ENCODE measurements at regions not wholly inside any gene's neighbourhood (a gene's known extent, or its start where the extent isn't known, plus 50 kb on each side); places are given as distances from the start of the nearest gene placed in this dataset.

DNA sequence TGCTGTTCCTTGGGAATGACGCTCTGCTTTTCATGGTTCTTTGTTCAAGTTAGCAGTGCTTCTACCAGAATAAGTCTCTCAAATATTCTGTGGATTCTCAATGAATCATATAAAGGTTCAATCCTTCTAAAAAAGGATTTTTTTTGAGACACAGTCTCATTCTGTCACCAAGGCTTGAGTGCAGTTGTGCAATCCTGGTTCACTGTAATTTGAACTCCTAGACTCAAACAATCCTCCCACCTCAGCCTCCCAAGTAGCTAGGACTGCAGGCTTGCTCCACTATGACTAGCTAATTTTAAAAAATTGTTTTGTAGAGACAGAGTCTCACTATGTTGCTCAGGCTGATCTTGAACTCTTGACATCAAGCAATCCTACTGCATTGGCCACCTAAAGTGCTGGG, 64.9 kb upstream of the RELN start:
- TF ChIP-seq YY1 (IDR thresholded peaks at IDR 0.05; ENCODE audit: insufficient read depth, insufficient read length) (no peak), SUZ12 (IDR thresholded peaks at IDR 0.05; ENCODE audit: extremely low read depth, insufficient read depth, insufficient read length) (no peak), ZNF274 (IDR thresholded peaks at IDR 0.05; ENCODE audit: low read depth, low read length) (no peak)
- Histone ChIP-seq H3K4me3 (ENCODE audit: insufficient read length, low read depth) (no peak overlapping the region), H3K9me3 (ENCODE audit: insufficient read depth, low read length) (no peaks in the 10 kb centered on the region), H3K36me3 (ENCODE audit: insufficient read depth, insufficient read length, low read length) (no peaks in the 10 kb centered on the region), H3K27me3 (ENCODE audit: insufficient read depth, insufficient read length) (no peaks in the 10 kb centered on the region), H3K9ac (ENCODE audit: insufficient read length, low read depth) (no peak overlapping the region), H3K4me1 (ENCODE audit: insufficient read depth, insufficient read length) (no peaks in the 10 kb centered on the region)
- DNase-seq (ENCODE audit: low read depth, low spot score) = no peak

DNA sequence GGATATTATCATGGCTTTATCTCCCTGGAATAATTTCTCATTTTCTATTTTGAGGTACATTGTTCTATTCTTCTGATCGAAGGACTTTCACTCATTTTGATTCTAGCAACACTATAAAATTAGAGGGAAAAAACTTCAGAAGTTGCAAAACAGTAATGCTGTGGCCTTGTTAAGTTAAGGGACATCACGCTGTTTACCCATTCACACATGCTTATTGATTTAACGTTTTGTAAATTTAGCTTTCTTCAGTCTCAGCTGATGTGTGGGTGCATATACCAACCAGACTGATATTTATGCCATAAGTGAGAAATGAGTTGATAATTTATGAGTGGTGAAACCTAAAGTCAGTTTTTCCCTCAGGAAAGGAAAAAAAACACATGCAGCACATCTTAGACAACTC, 63.5 kb upstream of the RELN start:
- DNase-seq (ENCODE audit: low read depth, low spot score) = no peak
- Histone ChIP-seq H3K9ac (ENCODE audit: insufficient read length, low read depth) (no peak overlapping the region), H3K4me1 (ENCODE audit: insufficient read depth, insufficient read length) (no peaks in the 10 kb centered on the region), H3K27me3 (ENCODE audit: insufficient read depth, insufficient read length) (no peaks in the 10 kb centered on the region), H3K36me3 (ENCODE audit: insufficient read depth, insufficient read length, low read length) (no peaks in the 10 kb centered on the region), H3K9me3 (ENCODE audit: insufficient read depth, low read length) (no peaks in the 10 kb centered on the region), H3K4me3 (ENCODE audit: insufficient read length, low read depth) (no peak overlapping the region)
- TF ChIP-seq ZNF274 (IDR thresholded peaks at IDR 0.05; ENCODE audit: low read depth, low read length) (no peak), SUZ12 (IDR thresholded peaks at IDR 0.05; ENCODE audit: extremely low read depth, insufficient read depth, insufficient read length) (no peak), YY1 (IDR thresholded peaks at IDR 0.05; ENCODE audit: insufficient read depth, insufficient read length) (no peak)

DNA sequence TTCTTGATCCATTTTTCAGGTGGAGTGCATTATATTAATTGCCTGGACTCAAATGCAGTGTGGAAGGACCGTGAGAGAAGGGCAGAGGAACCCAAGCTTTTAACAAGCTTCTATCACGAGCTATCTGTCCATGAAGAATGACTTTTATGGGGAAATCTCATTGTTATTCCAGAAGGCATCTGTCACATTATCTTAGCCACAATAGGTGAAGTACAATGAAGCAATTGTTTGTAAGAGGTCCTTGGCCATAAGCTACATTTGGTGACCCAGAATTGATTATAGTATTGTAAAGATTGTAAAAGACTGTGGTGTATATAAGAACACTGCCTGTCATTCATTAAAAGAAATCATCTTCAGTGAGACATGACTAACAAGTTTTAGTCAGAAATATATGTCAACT, 58.6 kb upstream of the RELN start:
- TF ChIP-seq ZNF274 (IDR thresholded peaks at IDR 0.05; ENCODE audit: low read depth, low read length) = no peak
- TF ChIP-seq SUZ12 (IDR thresholded peaks at IDR 0.05; ENCODE audit: extremely low read depth, insufficient read depth, insufficient read length) = no peak
- no peak for TF ChIP-seq YY1 (IDR thresholded peaks at IDR 0.05; ENCODE audit: insufficient read depth, insufficient read length)
- Histone ChIP-seq H3K4me1 (ENCODE audit: insufficient read depth, insufficient read length) (no peaks in the 10 kb centered on the region), H3K4me3 (ENCODE audit: insufficient read length, low read depth) (no peak overlapping the region), H3K36me3 (ENCODE audit: insufficient read depth, insufficient read length, low read length) (no peaks in the 10 kb centered on the region), H3K9me3 (ENCODE audit: insufficient read depth, low read length) (no peaks in the 10 kb centered on the region), H3K27me3 (ENCODE audit: insufficient read depth, insufficient read length) (no peaks in the 10 kb centered on the region), H3K9ac (ENCODE audit: insufficient read length, low read depth) (no peak overlapping the region)
- DNase-seq (ENCODE audit: low read depth, low spot score) = no peak

DNA sequence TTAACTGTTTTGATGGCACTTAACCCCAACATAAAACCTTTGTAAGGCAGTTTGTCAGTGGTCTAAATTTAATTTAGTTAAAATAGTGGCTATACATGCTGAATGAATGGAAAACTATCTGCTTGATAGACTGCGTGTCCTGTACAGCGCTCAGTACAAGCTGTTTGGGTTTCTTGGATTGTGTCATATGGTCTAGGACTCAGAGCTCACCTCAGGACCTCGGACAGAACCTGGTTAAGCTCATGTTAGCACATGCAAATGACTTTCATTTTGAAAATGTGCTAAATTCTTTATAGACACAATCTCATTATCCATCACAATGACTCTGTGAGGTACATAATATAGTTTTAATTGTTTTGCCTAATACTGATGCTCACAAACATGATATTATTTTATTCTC, 55.7 kb upstream of the RELN start:
- Histone ChIP-seq H3K9me3 (ENCODE audit: insufficient read depth, low read length) (no peaks in the 10 kb centered on the region), H3K36me3 (ENCODE audit: insufficient read depth, insufficient read length, low read length) (no peaks in the 10 kb centered on the region), H3K4me1 (ENCODE audit: insufficient read depth, insufficient read length) (no peaks in the 10 kb centered on the region), H3K9ac (ENCODE audit: insufficient read length, low read depth) (no peak overlapping the region), H3K4me3 (ENCODE audit: insufficient read length, low read depth) (no peak overlapping the region), H3K27me3 (ENCODE audit: insufficient read depth, insufficient read length) (no peaks in the 10 kb centered on the region)
- DNase-seq (ENCODE audit: low read depth, low spot score) = no peak
- TF ChIP-seq YY1 (IDR thresholded peaks at IDR 0.05; ENCODE audit: insufficient read depth, insufficient read length) = no peak
- no peak for TF ChIP-seq SUZ12 (IDR thresholded peaks at IDR 0.05; ENCODE audit: extremely low read depth, insufficient read depth, insufficient read length)
- no peak for TF ChIP-seq ZNF274 (IDR thresholded peaks at IDR 0.05; ENCODE audit: low read depth, low read length)

DNA sequence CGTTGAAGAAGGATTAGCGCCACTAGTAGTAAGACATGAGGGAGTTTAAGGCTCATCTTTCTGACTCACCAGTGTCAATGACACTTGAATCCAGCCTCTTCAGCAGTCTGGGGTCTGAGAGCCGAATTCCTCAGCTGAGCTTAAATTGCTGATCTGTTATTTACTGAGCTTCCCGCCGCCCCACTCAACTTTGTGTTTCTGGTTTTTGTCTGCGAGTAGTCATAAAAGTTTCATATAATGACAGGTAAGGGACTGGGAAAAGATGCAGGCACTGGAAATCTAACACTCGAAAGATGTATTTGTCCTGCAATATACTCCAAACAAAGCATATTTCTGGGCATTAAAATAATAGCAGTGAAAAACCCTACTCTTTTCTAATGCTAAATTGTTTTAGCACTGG, 51.2 kb upstream of the RELN start:
- TF ChIP-seq SUZ12 (IDR thresholded peaks at IDR 0.05; ENCODE audit: extremely low read depth, insufficient read depth, insufficient read length) = no peak
- TF ChIP-seq YY1 (IDR thresholded peaks at IDR 0.05; ENCODE audit: insufficient read depth, insufficient read length) = no peak
- no peak for TF ChIP-seq ZNF274 (IDR thresholded peaks at IDR 0.05; ENCODE audit: low read depth, low read length)
- peak; percentile 3 for DNase-seq (ENCODE audit: low read depth, low spot score)
- H3K36me3 ChIP-seq (ENCODE audit: insufficient read depth, insufficient read length, low read length) = no peaks in the 10 kb centered on the region
- no peak overlapping the region for H3K9ac ChIP-seq (ENCODE audit: insufficient read length, low read depth)
- H3K4me3 ChIP-seq (ENCODE audit: insufficient read length, low read depth) = no peak overlapping the region
- no peaks in the 10 kb centered on the region for H3K4me1 ChIP-seq (ENCODE audit: insufficient read depth, insufficient read length)
- H3K9me3 ChIP-seq (ENCODE audit: insufficient read depth, low read length) = no peaks in the 10 kb centered on the region
- no peaks in the 10 kb centered on the region for H3K27me3 ChIP-seq (ENCODE audit: insufficient read depth, insufficient read length)

DNA sequence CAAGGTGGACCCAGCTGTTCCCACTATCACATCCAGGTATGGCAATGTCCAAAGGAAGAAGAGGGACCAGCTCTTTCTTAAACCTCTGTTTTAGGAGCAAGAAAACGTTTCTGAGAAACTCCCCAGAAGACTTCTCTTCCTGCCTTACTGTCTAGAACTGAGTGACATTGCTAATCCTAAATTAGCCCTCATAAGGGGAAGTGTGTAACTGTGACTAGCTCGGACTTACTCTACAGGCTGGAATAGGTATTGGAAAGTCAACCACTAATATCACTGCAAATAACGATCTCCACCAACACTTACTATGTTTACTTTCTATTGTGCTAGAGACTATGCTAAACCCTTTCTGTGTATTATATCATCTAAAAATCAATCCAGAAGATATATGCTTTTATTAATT, 49.9 kb upstream of the RELN start:
- TF ChIP-seq ZNF274 (IDR thresholded peaks at IDR 0.05; ENCODE audit: low read depth, low read length) = no peak
- TF ChIP-seq YY1 (IDR thresholded peaks at IDR 0.05; ENCODE audit: insufficient read depth, insufficient read length) = no peak
- TF ChIP-seq SUZ12 (IDR thresholded peaks at IDR 0.05; ENCODE audit: extremely low read depth, insufficient read depth, insufficient read length) = no peak
- DNase-seq (ENCODE audit: low read depth, low spot score) = no peak
- Histone ChIP-seq H3K27me3 (ENCODE audit: insufficient read depth, insufficient read length) (no peaks in the 10 kb centered on the region), H3K36me3 (ENCODE audit: insufficient read depth, insufficient read length, low read length) (no peaks in the 10 kb centered on the region), H3K9ac (ENCODE audit: insufficient read length, low read depth) (no peak overlapping the region), H3K4me3 (ENCODE audit: insufficient read length, low read depth) (no peak overlapping the region), H3K9me3 (ENCODE audit: insufficient read depth, low read length) (no peaks in the 10 kb centered on the region), H3K4me1 (ENCODE audit: insufficient read depth, insufficient read length) (no peaks in the 10 kb centered on the region)
